ENCODE measurements at regions not wholly inside any gene's neighbourhood (a gene's known extent, or its start where the extent isn't known, plus 50 kb on each side); places are given as distances from the start of the nearest gene placed in this dataset.

DNA sequence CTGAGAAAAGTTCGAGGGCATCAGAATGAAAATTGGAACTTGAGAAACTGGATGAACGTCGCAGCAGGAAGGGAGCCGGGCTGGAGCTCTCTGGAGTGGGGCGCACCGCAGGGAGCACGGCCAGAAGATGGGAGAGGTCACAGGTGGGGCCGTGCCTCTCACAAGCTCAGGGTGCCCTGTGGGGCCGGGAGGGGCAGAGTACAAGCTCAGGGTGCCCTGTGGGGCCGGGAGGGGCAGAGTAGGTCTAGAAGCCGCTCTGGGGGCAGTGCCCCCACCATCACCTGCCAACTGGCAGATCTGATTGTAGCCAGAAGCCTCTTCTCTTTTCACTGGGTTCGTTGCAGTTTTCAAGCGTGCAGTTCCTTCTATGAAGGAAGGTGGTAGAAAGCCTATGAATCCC is 61.1 kb upstream of the SNX9 start:
- TF ChIP-seq TOX (CRISPR knock-in tag; IDR thresholded peaks at IDR 0.05; ENCODE audit: borderline replicate concordance) = no peak
- TF ChIP-seq PPARA (CRISPR knock-in tag; IDR thresholded peaks at IDR 0.05; ENCODE audit: borderline replicate concordance) = no peak
- no peak for TF ChIP-seq ZC3H10 (CRISPR knock-in tag; IDR thresholded peaks at IDR 0.05)
- ATAC-seq = no peak

DNA sequence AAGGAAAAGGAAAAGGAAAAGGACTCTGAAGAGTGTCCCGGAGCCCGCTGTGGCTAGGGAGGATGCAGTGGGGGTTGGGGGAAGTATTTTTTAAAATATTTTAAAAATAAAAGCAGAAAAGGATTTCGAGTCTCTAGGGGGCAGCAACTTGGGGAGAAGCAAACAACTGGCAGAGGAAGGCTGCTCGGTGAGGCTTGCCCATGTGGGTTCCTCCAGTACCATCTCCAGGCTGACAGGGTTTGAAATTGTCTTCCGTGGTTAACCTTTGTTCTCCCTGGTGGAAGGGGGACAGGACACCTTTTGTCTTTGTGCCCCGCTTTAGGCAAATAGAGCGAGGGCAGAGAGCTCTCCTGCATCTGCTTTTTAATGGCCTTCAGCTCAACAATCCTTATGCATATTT is 60.4 kb upstream of the SNX9 start:
- TF ChIP-seq ZFP3 (CRISPR knock-in tag; IDR thresholded peaks at IDR 0.05) = no peak
- TF ChIP-seq ZFP30 (CRISPR knock-in tag; IDR thresholded peaks at IDR 0.05) = no peak
- TF ChIP-seq, protein P1, sequence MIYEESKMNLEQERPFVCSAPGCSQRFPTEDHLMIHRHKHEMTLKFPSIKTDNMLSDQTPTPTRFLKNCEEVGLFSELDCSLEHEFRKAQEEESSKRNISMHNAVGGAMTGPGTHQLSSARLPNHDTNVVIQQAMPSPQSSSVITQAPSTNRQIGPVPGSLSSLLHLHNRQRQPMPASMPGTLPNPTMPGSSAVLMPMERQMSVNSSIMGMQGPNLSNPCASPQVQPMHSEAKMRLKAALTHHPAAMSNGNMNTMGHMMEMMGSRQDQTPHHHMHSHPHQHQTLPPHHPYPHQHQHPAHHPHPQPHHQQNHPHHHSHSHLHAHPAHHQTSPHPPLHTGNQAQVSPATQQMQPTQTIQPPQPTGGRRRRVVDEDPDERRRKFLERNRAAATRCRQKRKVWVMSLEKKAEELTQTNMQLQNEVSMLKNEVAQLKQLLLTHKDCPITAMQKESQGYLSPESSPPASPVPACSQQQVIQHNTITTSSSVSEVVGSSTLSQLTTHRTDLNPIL (CRISPR knock-in tag; IDR thresholded peaks at IDR 0.05; ENCODE audit: low read depth) = no peak
- TF ChIP-seq ARNTL (CRISPR knock-in tag; IDR thresholded peaks at IDR 0.05; ENCODE audit: borderline replicate concordance, low read depth) = no peak
- no peak for TF ChIP-seq GLIS3 (CRISPR knock-in tag; IDR thresholded peaks at IDR 0.05)
- TF ChIP-seq ESRRG (CRISPR knock-in tag; IDR thresholded peaks at IDR 0.05) = no peak
- no peak for TF ChIP-seq RARB (CRISPR knock-in tag; IDR thresholded peaks at IDR 0.05)
- TF ChIP-seq, protein P2, sequence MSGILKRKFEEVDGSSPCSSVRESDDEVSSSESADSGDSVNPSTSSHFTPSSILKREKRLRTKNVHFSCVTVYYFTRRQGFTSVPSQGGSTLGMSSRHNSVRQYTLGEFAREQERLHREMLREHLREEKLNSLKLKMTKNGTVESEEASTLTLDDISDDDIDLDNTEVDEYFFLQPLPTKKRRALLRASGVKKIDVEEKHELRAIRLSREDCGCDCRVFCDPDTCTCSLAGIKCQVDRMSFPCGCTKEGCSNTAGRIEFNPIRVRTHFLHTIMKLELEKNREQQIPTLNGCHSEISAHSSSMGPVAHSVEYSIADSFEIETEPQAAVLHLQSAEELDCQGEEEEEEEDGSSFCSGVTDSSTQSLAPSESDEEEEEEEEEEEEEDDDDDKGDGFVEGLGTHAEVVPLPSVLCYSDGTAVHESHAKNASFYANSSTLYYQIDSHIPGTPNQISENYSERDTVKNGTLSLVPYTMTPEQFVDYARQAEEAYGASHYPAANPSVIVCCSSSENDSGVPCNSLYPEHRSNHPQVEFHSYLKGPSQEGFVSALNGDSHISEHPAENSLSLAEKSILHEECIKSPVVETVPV (CRISPR knock-in tag; IDR thresholded peaks at IDR 0.05) = no peak
- TF ChIP-seq, protein P3, sequence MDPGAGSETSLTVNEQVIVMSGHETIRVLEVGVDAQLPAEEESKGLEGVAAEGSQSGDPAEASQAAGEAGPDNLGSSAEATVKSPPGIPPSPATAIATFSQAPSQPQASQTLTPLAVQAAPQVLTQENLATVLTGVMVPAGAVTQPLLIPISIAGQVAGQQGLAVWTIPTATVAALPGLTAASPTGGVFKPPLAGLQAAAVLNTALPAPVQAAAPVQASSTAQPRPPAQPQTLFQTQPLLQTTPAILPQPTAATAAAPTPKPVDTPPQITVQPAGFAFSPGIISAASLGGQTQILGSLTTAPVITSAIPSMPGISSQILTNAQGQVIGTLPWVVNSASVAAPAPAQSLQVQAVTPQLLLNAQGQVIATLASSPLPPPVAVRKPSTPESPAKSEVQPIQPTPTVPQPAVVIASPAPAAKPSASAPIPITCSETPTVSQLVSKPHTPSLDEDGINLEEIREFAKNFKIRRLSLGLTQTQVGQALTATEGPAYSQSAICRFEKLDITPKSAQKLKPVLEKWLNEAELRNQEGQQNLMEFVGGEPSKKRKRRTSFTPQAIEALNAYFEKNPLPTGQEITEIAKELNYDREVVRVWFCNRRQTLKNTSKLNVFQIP (CRISPR knock-in tag; IDR thresholded peaks at IDR 0.05; ENCODE audit: borderline replicate concordance, low read depth) = no peak
- ATAC-seq = no peak

DNA sequence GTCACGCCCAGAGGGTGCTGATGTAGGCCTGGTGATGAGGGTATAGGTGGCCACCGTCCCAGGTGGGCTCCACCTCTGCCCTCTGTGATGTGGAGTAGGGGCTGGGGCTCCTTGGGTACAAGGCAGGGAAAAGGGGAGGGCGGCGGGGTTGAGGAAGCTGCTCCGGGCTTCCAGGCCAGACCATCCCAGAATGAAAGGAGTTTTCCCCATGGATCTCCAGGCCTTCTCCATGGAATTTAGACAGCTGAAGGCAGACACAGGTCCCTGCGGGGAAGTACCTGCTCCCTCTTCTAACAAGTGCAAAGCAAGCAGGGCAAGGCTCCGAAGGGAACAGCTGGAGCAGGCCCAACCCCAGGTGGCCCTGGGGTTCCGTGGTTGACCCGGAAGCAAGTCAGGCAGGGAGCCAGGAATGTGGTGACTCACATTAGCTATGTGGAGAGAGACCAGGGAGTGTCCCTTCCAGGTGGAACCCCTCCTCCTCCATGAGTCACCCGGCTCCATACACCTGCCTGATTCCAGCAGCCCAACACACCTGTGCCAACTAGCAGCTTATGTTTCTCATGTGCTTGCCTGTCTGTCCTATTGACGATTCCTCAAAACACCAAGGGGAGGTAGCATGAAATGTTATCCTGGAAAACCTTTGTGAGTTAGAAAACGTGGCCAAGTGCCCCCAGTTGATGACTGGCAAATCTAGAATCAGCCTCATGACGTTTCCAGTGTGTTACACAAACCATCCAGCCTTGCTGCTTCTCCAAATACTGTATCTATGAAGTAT is 59.7 kb upstream of the SNX9 start:
- ATAC-seq = peak; percentile 16; the same call in 2 of the 3 replicates
- TF ChIP-seq TCF4 (CRISPR knock-in tag; IDR thresholded peaks at IDR 0.05; ENCODE audit: borderline replicate concordance) (no peak), CSDC2 (CRISPR knock-in tag; IDR thresholded peaks at IDR 0.05) (no peak), TOX (CRISPR knock-in tag; IDR thresholded peaks at IDR 0.05; ENCODE audit: borderline replicate concordance) (no peak), ZC3H10 (CRISPR knock-in tag; IDR thresholded peaks at IDR 0.05) (no peak), ARNTL (CRISPR knock-in tag; IDR thresholded peaks at IDR 0.05; ENCODE audit: borderline replicate concordance, low read depth) (no peak), ZFP3 (CRISPR knock-in tag; IDR thresholded peaks at IDR 0.05) (no peak), RARB (CRISPR knock-in tag; IDR thresholded peaks at IDR 0.05) (no peak)
- TF ChIP-seq, protein P3 (CRISPR knock-in tag; IDR thresholded peaks at IDR 0.05; ENCODE audit: borderline replicate concordance, low read depth) = no peak
- TF ChIP-seq, protein P1 (CRISPR knock-in tag; IDR thresholded peaks at IDR 0.05; ENCODE audit: low read depth) = no peak
- TF ChIP-seq, protein P2 (CRISPR knock-in tag; IDR thresholded peaks at IDR 0.05) = no peak

DNA sequence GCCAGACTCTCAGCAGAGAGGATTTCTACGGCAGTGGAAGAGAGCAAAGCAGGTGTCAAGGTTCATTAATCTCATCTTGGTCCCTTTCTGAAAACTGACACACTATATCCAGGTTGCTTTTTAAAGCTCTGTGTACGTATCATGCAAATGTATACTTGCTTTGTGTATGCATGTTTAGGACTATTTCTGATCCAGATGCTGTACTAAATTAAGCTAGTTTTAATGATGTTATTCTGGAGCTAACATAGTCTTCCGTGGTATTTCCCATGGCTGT is 59.2 kb upstream of the SNX9 start:
- no peak for ATAC-seq
- no peak for TF ChIP-seq OSR1 (CRISPR knock-in tag; IDR thresholded peaks at IDR 0.05)
- no peak for TF ChIP-seq CSDC2 (CRISPR knock-in tag; IDR thresholded peaks at IDR 0.05)
- TF ChIP-seq, protein P2 (CRISPR knock-in tag; IDR thresholded peaks at IDR 0.05) = no peak
- no peak for TF ChIP-seq ARNTL (CRISPR knock-in tag; IDR thresholded peaks at IDR 0.05; ENCODE audit: borderline replicate concordance, low read depth)
- no peak for TF ChIP-seq ESRRG (CRISPR knock-in tag; IDR thresholded peaks at IDR 0.05)
- TF ChIP-seq ZFP3 (CRISPR knock-in tag; IDR thresholded peaks at IDR 0.05) = no peak
- TF ChIP-seq ISL1 (CRISPR knock-in tag; IDR thresholded peaks at IDR 0.05) = no peak
- TF ChIP-seq GLIS3 (CRISPR knock-in tag; IDR thresholded peaks at IDR 0.05) = no peak
- TF ChIP-seq BACH2 (CRISPR knock-in tag; IDR thresholded peaks at IDR 0.05; ENCODE audit: borderline replicate concordance) = no peak
- TF ChIP-seq, protein P3 (CRISPR knock-in tag; IDR thresholded peaks at IDR 0.05; ENCODE audit: borderline replicate concordance, low read depth) = no peak
- no peak for TF ChIP-seq ZNF70 (CRISPR knock-in tag; IDR thresholded peaks at IDR 0.05)

Measured in SK-N-SH treated with all-trans-retinoic acid at 6 μM for 48 hours (cell line).